Epithelial cell of proximal tubule (primary cell): ENCODE measurements at regions not wholly inside any gene's neighbourhood (a gene's known extent, or its start where the extent isn't known, plus 50 kb on each side); places are given as distances from the start of the nearest gene placed in this dataset.

Source experiments
- DNase-seq: peaks from one replicate; pipeline ENCODE4 v3.0.0-alpha.2; 2011; ENCODE audit warnings: low read depth
- H3K4me3 ChIP-seq: 2 replicates; pipeline ENCODE4 v1.5.1; 2011; ENCODE audit warnings: low read depth, mild to moderate bottlenecking, low read length
- CTCF ChIP-seq: conservative IDR thresholded peaks from 2 replicates; pipeline ENCODE4 v1.5.1; 2012; ENCODE audit warnings: low read depth, mild to moderate bottlenecking, low read length

GRCh38 chr11:131111775-131112174 is 195.5 kb upstream of the SNX19 start:
- TF ChIP-seq CTCF, result no peak
- no peak overlapping the region for H3K4me3 ChIP-seq
- no peak for DNase-seq

GRCh38 chr11:131118247-131118646 is 202.0 kb upstream of the SNX19 start:
- TF ChIP-seq CTCF, result no peak
- DNase-seq, result no peak

GRCh38 chr11:131121426-131122333 is 205.4 kb upstream of the SNX19 start:
- DNase-seq, result no peak
- H3K4me3 ChIP-seq, result no peak overlapping the region
- no peak for TF ChIP-seq CTCF

More at GRCh38 chr11:131118247-131118646, 202.0 kb upstream of the SNX19 start:
- no peak overlapping the region for H3K4me3 ChIP-seq

GRCh38 chr11:131122448-131122847 is 206.2 kb upstream of the SNX19 start:
- no peak overlapping the region for H3K4me3 ChIP-seq
- DNase-seq, result no peak
- no peak for TF ChIP-seq CTCF

- DNase-seq, result no peak
- no peak for TF ChIP-seq CTCF
- no peak overlapping the region for H3K4me3 ChIP-seq
Measured at GRCh38 chr11:131129474-131129873, 213.2 kb upstream of the SNX19 start.

- no peak for DNase-seq
- no peak overlapping the region for H3K4me3 ChIP-seq
- TF ChIP-seq CTCF, result no peak
Measured at GRCh38 chr11:131135611-131136010, 219.3 kb upstream of the SNX19 start.

GRCh38 chr11:131136486-131136885 is 220.2 kb upstream of the SNX19 start:
- DNase-seq, result no peak
- no peak overlapping the region for H3K4me3 ChIP-seq
- no peak for TF ChIP-seq CTCF
